CD1c-positive myeloid dendritic cell (primary cell): ENCODE measurements at regions not wholly inside any gene's neighbourhood (a gene's known extent, or its start where the extent isn't known, plus 50 kb on each side); places are given as distances from the start of the nearest gene placed in this dataset.

Experiments
- DNase-seq: peaks from one replicate; pipeline ENCODE4 v3.0.0-alpha.2; 2016; ENCODE audit errors: extremely low spot score

DNA sequence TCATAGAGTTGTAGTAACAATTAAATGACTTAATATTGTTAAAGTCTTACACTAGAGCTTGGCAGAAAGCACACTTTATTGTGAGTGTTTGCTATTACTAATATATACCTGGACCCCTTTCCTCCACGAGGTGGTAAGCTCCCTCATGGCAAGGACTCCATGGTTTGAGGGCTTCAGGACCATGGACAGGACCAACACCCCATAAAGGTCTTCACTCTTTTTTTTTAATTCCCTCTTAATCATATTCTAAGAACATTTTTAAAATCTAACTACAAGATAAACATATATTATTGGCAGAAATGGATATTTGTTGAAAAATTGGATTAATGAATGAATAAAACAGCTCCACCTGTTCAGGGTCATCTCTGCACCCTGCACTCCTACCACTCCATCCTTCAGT, 154.5 kb downstream of the CBLN1 start:
- no peak for DNase-seq

DNA sequence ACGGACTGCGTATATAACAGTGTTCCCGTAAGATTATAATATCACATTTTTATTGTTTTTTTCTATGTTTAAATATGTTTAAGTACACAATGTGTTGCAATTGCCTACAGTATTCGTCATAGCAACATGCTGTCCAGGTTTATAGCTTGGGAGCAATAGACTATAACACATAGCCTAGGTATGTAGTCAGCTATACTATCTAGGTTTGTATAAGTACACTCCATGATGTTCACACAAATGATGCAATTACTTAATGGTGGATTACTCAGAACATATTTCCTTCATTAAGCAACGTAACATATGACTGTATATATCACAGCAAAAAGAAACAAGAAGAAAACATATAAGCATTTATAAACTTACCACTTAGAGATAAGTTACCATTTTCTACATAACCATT, 160.0 kb downstream of the CBLN1 start:
- no peak for DNase-seq

DNA sequence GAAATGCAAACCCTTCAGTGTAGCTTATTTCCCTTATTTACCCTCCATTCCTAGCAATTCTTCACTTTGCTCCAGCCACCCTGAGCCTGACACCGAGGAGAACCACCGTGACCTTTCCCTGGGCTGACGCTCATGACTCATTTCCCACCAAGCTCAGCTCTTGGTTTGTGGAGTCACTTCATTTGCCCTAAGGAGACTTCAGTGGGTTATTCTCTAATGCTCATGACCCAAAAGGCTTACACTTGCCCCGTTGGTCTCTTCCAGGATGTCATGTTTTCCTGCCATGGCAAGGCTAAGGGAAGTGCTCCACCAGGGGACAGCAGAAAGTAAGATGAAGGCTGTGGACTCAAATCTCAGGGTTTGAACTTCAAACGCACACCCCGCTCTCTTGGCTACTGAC, 161.0 kb downstream of the CBLN1 start:
- DNase-seq = no peak

DNA sequence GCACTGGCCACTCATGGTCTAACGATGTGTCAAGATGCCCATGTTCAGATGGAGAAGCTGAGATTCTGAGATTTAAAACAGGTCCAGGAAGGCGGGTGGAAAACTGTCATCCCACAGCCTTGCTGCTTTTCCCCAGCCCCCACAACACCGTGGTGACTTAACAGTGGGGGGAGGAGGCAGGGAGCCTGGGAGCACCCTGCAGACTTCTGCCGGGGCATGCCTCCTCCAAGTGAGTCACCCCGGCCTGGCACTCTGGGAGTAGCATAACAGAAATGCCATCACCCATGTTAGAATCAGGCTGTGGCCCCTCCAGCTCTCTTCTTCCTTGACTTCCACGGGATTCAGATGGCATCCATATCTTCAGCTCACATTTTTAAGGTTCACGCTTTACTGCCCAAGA, 164.8 kb downstream of the CBLN1 start:
- DNase-seq = no peak

DNA sequence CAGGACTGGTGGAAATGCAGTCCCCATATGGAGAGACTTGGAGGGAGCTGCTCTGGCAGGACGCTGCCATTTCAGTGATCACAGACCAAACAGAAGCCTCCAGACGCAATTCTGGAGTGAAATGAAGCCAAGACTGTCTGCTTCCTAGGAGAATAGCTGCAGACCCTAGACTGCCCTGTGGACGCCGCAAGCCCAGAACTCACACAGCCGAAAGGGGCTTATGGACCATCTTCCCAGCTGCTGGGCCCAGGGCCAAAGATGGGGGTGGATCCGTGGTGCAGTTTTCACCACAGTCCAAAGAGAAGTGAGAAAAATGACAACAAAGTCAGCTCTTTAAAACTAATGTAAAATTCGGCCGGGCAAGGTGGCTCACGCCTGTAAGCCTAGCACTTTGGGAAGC, 165.7 kb downstream of the CBLN1 start:
- no peak for DNase-seq

DNA sequence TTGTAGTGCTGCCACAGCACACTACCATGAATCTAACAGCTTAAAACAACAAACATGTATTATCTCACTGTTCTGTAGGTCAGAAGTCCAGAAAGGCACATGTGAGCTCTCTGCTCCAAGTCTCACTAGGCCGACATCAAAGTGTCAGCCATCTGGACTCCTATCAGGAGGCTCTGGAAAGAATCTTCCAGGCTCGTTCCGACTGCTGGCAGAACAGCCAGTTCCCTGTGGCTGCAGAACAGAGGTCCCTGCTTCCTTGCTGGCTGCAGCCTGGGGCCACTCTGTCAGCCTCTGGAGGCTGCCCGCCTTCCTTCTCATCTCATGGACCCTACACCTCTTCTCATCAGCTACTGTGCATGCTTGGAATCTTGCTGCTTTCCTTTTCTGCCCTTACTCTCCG, 168.9 kb downstream of the CBLN1 start:
- DNase-seq = no peak

DNA sequence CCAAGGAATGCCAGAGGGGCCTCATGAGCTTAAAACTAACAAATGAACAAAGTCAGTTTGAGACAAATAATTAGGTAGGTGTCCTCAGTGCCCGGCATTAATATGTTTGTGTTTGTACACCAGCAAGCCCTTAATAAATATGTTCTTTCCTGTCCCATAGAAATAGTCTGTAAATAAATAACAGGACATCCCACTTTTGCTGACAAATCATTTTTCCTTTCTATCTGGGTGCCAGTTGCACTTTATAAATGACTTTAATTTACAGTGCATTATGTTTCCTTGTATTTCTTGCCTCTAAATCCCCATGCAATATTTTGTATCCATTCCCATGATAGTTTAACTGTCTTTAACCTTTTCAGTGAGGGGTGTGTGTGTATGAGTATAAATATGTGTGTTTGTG, 170.3 kb downstream of the CBLN1 start:
- no peak for DNase-seq

DNA sequence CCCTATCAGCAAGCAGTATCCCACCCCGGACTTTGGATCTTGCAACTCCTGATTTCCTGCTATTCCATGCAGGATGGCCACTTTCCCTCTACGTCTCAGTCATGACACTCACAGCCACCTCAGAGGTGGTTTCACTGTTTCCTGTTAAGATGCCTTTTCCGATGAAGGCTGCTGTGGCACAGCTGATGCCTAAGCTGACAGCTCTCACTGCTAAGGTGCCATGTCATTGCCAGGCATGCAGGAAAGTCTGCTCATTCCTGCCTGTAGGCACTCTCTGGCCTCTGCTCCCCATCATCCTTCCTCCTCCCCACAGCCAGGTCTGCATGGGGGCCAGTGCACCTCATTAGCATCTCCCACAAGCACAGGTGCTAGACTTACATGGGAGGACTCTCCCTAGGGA, 173.0 kb downstream of the CBLN1 start:
- DNase-seq = no peak

DNA sequence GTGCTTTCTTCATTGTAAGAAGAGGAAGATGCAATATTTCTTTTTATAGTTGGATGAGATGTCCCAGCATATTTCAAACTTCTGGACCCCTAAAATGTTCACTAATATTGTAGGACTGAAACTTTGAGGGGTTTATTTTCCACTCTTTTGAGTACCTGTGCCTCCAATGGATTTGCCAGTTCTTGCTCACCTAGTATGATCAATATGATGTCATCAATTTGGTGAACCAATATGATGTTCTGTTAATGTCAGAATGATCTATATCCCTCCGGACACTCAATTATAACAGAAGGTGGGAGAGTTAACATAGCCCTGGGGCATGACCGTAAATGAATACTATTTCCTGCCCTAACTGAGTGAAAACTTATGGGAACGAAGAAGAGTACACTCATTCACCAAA, 178.3 kb downstream of the CBLN1 start:
- no peak for DNase-seq

DNA sequence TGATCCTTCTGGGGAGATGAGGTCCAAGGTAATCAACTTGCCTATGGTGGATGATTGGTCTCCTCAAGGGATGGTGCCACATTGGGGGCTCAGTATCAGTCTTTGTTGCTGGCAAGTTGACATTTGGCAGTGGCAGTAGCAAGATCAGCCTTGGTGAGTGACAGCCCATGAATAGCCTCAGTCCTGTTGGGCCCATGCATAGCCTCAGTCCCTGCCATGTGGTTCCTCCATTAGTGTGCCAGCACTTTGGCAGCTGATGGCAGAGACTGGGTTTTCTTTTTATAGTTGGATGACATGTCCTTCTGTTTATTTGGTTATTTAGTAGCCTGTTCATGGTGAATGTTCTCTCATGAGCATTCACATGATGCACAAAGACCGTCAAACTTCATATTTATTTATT, 179.6 kb downstream of the CBLN1 start:
- DNase-seq = no peak

DNA sequence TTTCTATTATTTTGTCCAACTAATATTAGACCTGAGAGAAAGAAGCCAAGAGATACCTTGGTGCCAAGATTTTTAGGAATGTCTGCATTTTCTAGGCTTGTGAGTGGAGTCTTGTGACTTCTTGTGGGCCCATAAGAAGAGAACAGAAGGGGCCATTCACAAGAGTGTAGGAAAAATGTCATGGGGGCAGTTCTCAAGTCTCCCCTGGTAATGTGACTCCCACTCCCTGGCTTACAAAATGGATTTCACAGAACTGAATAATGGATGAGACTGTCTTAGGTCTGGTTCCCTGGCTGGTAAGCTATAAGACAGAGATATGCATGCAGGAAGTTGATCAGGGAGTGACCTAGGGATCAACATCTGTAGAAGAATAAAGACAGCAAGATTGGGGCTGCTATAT, 181.3 kb downstream of the CBLN1 start:
- DNase-seq = no peak

DNA sequence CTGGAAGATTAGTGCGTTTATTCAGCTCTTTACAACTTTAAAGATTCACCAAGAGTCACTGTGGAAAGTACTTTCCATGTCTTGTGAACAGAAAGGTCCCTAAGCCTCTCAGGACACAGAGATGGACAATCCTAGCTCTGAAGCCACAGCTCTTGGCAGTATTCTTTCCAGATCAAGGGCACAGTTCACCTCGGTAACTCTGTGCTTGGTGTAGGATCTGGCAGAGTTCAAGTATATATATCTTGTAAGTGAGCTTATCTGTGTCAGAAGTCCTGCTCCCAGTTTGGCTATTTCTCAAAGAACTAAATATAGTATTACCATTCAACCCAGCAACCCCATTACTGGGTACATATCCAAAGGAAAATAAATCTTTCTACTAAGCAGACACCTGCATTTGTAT, 183.7 kb downstream of the CBLN1 start:
- no peak for DNase-seq

DNA sequence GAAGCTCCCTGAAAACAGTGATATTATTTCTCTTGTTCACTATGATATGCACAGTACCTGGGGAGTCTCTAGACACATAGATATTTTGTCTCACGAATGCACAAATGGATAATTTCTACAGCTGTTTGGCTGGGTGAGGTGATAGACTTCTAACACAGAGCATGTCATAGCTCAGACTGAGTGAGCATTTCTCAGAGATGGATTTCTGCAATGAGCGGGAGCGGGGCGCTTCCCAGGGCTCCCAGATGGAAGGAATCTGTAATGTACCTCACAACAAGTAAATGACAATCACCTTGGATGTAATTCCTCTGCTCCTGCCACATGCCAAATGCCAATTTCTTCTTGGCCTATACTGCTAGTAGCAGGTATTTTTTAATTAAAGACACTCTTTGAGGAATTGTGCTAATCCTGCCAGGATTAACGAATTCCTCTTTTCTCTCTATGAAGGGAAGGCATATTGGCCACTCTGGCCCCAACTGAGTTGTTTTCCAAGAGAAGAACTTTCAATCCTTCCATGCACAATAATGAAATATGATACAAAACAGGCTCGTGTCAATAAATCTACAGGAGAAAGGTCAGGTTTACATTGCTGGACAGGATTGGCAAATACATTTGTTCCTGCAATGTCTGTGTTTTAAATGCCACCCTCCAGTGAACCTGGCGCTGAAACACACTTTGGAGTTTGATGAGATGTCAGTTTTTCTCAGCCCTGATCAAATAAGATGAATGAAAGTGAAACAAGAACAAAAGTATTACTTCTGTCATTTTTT, 185.3 kb downstream of the CBLN1 start:
- DNase-seq = no peak

DNA sequence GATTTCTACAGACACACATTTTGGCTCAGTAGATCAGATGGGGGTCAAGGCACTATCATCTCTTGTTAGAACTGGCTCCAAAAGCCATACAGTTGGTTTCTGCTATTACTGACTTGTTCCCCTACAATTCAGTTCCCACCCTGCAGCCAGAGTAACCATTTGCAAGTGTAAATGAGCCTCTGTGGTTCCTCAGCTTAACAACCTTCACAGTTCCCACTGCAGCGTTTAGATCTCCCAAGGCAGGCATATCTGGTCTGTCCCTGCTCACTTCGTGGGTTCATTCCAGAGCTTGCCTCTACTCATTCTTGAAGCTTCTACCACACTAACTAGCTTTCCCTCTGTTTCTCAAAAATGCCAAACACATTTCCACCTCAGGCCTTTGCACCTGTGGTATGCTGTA, 186.1 kb downstream of the CBLN1 start:
- no peak for DNase-seq

DNA sequence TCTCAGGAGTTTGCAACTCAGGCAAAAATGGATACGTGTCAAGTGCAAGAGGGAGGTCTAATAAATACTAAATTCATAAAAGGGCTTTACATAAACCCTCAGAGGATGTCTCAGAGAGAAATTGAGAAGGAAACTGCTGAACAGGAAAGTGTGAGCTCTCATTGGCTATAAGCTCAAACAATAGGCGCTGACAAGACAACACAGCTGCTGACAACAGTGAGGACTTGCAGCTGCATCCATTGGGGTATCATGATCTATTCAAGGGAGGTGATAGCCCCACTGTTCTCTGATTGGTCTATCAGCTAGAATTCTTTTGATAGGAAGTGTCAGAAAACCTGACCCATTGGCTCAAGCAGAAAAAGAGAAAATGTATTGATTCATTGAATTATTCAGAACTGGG, 187.2 kb downstream of the CBLN1 start:
- no peak for DNase-seq

DNA sequence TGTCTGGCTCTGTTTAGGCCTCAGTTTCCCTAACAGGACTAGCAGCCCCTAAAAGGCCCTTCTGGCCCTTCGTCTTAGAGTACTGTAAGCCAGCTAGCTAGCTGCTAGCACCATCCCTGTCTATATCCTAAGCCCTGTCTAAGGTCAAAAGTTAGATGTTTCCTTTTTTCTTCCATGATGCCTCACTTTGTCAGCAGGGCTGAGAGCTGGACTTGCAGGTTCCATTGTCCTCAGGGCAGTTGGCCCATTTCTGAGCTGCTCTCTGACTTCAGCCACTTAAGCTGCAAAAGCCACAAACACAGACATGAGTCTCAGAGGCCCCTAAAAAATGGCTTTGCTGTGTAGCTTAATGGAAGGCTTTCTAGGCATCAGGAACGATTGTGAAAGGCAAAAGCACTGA, 187.7 kb downstream of the CBLN1 start:
- no peak for DNase-seq

DNA sequence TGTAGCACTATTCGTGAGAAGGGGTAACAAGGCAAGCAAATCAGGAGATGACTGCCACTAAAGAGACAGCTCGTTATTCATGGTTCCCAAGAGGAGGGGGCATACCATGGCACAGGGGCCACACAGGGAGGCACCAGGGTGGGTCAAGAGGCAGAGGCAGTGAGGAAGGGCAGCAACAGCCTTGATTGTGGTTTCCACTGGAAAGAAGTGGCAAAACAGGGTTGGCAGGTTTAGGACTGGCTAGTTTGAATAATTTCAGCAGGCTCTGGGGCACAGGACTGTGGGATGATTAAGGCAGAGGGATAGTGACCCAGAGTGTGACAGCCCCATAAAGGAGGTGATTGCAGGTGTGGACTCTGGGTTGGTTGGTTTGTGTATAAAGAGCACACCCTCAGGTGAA, 188.9 kb downstream of the CBLN1 start:
- no peak for DNase-seq

DNA sequence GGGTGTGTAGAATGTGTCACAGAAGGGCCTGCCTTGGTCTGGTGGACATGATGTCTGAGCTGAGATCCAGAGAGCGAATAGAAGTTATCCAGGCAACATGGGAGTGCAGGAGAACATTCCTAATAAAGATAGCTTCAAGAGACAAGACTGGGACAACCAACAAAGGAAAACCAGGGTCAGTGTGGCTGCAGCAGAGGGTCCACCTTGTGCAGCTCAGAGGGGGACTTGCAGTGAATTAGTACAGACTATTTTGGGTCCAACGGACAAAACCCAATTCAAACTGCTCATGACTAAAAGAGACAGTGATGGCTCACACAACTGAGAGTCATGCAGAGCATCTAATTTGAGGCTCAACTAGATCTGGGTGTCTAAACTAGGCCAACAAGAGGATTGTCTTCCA, 192.1 kb downstream of the CBLN1 start:
- DNase-seq = no peak

DNA sequence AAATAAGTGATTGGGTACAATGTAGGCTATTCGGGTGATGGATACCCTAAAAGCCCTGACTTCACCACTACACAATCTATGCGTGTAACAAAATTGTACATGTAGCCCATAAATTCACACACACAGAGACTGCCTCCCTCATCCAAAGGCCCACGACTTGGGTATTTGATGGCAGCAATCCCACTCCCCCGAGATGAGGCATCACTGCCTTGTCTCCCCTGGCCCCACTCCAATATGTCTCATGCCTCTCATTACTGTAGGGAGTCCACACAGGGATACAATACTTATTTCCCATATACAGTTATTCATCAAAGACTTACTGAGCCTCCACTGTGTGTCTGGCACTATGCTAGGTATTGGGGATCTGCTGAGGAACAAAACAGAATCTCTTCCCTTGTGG, 192.6 kb downstream of the CBLN1 start:
- no peak for DNase-seq

DNA sequence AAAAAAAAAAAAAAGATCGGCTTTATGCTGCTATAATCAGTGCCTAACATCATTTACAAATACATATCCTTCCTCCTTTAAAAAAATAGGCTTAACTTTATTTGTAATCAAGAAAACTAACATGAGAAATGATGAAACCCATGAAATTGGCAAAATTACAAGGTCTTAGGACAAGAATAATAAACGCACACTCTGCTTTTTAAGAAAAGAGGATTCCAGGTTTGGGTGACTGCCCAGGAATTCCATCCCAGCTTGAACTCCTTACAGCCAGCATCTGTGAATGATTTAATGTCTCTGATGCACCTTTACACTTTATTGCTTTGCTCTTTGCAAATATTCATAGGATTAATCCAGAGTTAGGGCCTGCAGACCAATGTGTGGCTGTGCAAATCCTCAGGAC, 196.0 kb downstream of the CBLN1 start:
- no peak for DNase-seq

DNA sequence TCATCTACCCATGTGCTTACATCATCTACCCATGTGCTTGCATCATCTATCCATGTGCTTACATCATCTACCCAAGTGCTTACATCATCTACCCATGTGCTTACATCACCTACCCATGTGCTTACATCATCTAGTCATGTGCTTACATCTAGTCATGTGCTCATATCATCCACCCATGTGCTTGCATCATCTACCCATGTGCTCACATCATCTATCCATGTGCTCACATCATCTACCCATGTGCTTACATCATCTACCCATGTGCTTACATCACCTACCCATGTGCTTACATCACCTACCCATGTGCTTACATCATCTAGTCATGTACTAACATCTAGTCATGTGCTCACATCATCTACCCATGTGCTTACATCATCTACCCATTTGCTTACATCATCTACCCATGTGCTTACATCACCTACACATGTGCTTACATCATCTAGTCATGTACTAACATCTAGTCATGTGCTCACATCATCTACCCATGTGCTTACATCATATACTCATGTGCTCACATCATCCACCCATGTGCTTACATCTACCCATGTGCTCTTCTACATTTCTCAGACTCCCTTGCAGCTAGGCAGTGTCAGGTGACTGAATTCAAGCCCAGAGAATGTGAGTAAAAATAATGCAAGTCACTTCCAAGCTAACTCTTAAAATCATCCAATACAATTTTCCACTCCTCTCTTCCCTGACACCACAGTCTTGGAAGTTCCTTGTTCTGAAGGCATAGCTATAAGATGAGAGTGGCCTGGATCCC, 196.8 kb downstream of the CBLN1 start:
- no peak for DNase-seq

DNA sequence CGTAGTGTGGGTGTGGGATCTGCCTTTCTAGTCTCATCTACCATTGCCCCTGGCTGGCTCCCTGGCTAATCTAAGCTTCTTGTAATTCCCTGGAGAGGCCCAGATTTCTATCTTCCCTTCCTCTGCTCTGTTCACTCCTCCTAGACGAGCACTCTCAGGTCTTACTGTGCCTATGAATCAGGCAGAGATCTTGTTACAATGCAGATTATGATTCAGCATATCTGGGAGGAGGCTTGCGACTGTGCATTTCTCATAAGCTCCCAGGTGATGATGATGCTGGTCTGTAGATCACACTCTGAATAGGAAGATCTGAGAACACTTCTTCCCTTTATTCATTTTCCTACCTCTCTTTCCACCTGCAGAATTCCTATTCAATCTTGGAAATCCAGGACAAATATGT, 200.1 kb downstream of the CBLN1 start:
- DNase-seq = no peak

DNA sequence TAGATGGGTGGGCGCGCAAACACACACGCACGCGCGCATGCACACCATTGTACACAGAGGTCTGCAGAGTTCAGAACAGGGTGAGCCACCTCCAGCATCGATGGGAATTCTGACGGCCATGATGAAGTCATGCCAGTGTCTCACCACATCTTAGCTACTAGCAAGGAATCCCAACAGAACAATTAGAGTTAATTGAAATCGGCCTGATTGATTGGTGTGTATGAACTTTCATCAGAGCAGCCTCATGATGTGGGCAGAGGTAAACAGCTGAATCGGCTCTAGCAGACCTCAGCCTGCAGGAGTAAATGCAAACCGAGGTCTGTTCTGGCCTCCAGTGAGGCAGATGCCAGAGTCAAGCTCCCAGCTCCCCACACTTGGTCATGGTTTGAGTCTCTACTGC, 200.6 kb downstream of the CBLN1 start:
- no peak for DNase-seq

DNA sequence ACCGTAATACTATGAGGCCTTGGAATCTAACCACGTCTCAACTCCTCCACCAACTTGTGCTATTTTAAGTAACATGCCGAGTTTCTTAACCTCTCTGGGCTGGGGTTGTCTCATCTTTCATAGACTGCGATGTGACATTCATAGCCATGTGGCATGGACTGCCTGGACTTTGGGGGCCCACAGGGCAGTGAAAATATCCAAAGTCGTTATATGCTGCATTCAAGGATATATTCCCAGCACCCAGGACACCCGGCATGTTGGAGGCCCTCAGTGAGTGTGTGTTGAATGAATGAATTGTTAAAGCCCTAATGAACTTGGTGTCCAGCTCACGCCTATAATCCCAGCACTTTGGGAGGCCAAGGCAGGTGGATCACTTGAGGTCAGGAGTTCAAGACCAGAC, 203.1 kb downstream of the CBLN1 start:
- no peak for DNase-seq
